ENCODE measurements at regions not wholly inside any gene's neighbourhood (a gene's known extent, or its start where the extent isn't known, plus 50 kb on each side); places are given as distances from the start of the nearest gene placed in this dataset.

DNA sequence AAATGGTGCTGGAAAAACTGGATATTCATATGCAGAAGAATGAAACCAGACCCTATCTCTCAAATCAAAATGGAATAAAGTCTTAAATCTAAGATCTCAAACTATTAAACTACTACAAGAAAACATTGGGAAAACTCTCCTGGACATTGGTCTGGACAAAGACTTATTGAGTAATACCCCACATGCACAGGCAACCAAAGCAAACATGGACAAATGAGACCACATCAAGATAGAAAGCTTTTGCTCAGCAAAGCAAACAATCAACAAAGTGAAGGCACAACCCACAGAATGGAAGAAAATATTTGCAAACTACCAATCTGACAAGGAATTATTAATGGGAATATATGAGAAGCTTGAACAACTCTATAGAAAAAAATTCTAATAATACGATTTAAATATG, 284.4 kb upstream of the FGF16 start:
- TF ChIP-seq, protein P1, sequence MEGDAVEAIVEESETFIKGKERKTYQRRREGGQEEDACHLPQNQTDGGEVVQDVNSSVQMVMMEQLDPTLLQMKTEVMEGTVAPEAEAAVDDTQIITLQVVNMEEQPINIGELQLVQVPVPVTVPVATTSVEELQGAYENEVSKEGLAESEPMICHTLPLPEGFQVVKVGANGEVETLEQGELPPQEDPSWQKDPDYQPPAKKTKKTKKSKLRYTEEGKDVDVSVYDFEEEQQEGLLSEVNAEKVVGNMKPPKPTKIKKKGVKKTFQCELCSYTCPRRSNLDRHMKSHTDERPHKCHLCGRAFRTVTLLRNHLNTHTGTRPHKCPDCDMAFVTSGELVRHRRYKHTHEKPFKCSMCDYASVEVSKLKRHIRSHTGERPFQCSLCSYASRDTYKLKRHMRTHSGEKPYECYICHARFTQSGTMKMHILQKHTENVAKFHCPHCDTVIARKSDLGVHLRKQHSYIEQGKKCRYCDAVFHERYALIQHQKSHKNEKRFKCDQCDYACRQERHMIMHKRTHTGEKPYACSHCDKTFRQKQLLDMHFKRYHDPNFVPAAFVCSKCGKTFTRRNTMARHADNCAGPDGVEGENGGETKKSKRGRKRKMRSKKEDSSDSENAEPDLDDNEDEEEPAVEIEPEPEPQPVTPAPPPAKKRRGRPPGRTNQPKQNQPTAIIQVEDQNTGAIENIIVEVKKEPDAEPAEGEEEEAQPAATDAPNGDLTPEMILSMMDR (IDR thresholded peaks at IDR 0.05; ENCODE audit: insufficient read depth, low read length), result no peak
- TF ChIP-seq, protein P2, sequence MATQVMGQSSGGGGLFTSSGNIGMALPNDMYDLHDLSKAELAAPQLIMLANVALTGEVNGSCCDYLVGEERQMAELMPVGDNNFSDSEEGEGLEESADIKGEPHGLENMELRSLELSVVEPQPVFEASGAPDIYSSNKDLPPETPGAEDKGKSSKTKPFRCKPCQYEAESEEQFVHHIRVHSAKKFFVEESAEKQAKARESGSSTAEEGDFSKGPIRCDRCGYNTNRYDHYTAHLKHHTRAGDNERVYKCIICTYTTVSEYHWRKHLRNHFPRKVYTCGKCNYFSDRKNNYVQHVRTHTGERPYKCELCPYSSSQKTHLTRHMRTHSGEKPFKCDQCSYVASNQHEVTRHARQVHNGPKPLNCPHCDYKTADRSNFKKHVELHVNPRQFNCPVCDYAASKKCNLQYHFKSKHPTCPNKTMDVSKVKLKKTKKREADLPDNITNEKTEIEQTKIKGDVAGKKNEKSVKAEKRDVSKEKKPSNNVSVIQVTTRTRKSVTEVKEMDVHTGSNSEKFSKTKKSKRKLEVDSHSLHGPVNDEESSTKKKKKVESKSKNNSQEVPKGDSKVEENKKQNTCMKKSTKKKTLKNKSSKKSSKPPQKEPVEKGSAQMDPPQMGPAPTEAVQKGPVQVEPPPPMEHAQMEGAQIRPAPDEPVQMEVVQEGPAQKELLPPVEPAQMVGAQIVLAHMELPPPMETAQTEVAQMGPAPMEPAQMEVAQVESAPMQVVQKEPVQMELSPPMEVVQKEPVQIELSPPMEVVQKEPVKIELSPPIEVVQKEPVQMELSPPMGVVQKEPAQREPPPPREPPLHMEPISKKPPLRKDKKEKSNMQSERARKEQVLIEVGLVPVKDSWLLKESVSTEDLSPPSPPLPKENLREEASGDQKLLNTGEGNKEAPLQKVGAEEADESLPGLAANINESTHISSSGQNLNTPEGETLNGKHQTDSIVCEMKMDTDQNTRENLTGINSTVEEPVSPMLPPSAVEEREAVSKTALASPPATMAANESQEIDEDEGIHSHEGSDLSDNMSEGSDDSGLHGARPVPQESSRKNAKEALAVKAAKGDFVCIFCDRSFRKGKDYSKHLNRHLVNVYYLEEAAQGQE (IDR thresholded peaks at IDR 0.05; ENCODE audit: insufficient replicate concordance, low read depth), result no peak
- TF ChIP-seq POLR2AphosphoS5 (IDR thresholded peaks at IDR 0.05; ENCODE audit: low read depth), result no peak
- no peak for TF ChIP-seq SPI1 (IDR thresholded peaks at IDR 0.05; ENCODE audit: borderline replicate concordance, low read depth)
- TF ChIP-seq GABPA (IDR thresholded peaks at IDR 0.05; ENCODE audit: low read depth), result no peak
